Body of pancreas (tissue), 4 donors: ENCODE measurements at regions not wholly inside any gene's neighbourhood (a gene's known extent, or its start where the extent isn't known, plus 50 kb on each side); places are given as distances from the start of the nearest gene placed in this dataset.

Experiments
- ATAC-seq: fragments of 150-250 bp; one replicate; pipeline ENCODE4 v1.9.1; 2016
- DNase-seq, 4 donors: peaks; one replicate each; pipeline ENCODE4 v3.0.0-alpha.2; 2019
- H3K27ac ChIP-seq, 4 donors: fragments of 200-600 bp; sonication (generic); 1 replicate in 3 of 4; 2 replicates in 1 of 4; pipeline versions ENCODE4 v1.5.1 to v1.6.1; 2016 to 2019; ENCODE audit warnings: mild to moderate bottlenecking in 1 of 4, mixed read lengths in 1 of 4, moderate library complexity in 1 of 4
- H3K27me3 ChIP-seq, 2 donors: fragments of 200-600 bp; sonication (generic); one replicate each; pipeline ENCODE4 v1.6.0; 2016; ENCODE audit warnings: mild to moderate bottlenecking in 1 of 2
- H3K36me3 ChIP-seq, 2 donors: fragments of 200-600 bp; sonication (generic); replicated peaks in 1 of 2; 2 replicates each; pipeline ENCODE4 v1.5.1; 2016; ENCODE audit warnings: low read depth in 2 of 2; ENCODE audit not compliant: insufficient read depth in 1 of 2
- H3K4me1 ChIP-seq: fragments of 200-600 bp; sonication (generic); one replicate; pipeline ENCODE4 v1.6.0; 2016
- H3K4me3 ChIP-seq, 2 donors: fragments of 200-600 bp; sonication (generic); 1 replicate in 1 of 2; 2 replicates in 1 of 2; pipeline ENCODE4 v1.5.1; 2016 to 2019
- H3K9me3 ChIP-seq, 3 donors: fragments of 200-600 bp; sonication (generic); 1 replicate in 2 of 3; 2 replicates in 1 of 3; pipeline ENCODE4 v1.5.1; 2016
- POLR2A ChIP-seq, 3 donors: fragments of 450-650 bp; IDR thresholded peaks; one replicate each; pipeline ENCODE4 v1.6.1; 2016; ENCODE audit warnings: antibody characterized with exemption in 3 of 3, mild to moderate bottlenecking in 2 of 3
- WGBS, 2 donors: methylation state at CpG; one replicate each; pipeline ENCODE4 v1.1.5; 2017; 5-methylcytosine and 5-hydroxymethylcytosine counted together
- intact Hi-C: fragments of 100-400 bp; cut with DNase I; formaldehyde crosslinking; loops from one replicate; pipeline ENCODE4 v1.15.1; 2023
- TF ChIP-seq, protein P1 (sequence below), 7 experiments: fragments of 450-650 bp in 4 of 7; fragments of 200-600 bp in 3 of 7; sonication (generic) in 3 of 7; IDR thresholded peaks; one replicate each; pipeline ENCODE4 v1.5.1; 2016 to 2019; ENCODE audit warnings: antibody characterized with exemption in 7 of 7

DNA sequence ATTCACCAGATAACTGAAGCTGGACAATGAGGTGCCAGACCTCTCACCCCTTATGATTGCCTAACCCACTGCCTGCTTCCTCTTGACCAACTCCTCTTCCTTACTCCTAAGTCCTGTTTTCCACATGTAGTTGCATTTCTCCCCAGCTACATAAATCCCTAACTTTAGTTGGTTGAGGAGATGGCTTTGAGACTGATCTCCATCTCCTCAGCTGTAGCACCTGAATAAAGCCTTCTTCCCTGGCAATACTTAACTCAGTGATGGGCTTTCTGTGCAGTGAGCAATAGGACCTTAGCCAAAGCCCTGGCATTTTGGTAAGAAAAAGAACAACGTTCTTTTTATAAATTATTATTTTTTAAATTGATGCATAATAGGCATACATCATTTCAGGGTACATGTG lies 691.1 kb downstream of the MATN1 start:
- intact Hi-C loops, result no loop called here
- Histone ChIP-seq H3K27me3 (no peaks in the 10 kb centered on the region), H3K27ac (no peak overlapping the region), H3K4me1 (no peaks in the 10 kb centered on the region), H3K4me3 (no peak overlapping the region), H3K9me3 (no peaks in the 10 kb centered on the region), H3K36me3 (no peaks in the 10 kb centered on the region)
- TF ChIP-seq POLR2A (IDR thresholded peaks at IDR 0.05), result no peak
- TF ChIP-seq, protein P1, sequence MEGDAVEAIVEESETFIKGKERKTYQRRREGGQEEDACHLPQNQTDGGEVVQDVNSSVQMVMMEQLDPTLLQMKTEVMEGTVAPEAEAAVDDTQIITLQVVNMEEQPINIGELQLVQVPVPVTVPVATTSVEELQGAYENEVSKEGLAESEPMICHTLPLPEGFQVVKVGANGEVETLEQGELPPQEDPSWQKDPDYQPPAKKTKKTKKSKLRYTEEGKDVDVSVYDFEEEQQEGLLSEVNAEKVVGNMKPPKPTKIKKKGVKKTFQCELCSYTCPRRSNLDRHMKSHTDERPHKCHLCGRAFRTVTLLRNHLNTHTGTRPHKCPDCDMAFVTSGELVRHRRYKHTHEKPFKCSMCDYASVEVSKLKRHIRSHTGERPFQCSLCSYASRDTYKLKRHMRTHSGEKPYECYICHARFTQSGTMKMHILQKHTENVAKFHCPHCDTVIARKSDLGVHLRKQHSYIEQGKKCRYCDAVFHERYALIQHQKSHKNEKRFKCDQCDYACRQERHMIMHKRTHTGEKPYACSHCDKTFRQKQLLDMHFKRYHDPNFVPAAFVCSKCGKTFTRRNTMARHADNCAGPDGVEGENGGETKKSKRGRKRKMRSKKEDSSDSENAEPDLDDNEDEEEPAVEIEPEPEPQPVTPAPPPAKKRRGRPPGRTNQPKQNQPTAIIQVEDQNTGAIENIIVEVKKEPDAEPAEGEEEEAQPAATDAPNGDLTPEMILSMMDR (IDR thresholded peaks at IDR 0.05), result no peak
- ATAC-seq (no peak), DNase-seq (no peak)
- 54 to 65% methylated on average over 1 of the region's 1 CpG for WGBS, 2 donors

DNA sequence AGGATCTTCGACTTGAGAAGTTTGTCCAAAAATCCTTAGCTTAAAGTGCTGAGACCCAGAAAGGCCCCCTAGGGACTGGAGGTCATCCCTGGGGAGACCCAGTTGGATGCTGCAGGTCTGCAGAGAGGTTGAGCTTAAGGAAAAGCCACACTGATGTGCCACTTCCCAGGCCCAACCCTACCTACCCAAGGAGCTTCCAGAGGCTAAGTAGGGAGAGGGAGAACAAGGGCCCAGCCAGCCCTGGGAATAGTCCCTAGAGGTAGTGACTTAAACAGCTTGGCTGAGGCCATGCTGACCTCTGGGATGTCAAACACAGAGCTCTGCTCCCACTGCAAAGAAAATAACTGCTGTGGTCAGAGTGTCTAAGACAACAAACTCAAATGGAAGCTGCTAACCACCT lies 693.7 kb downstream of the MATN1 start:
- Histone ChIP-seq H3K36me3 (no peaks in the 10 kb centered on the region), H3K4me3 (no peak overlapping the region), H3K9me3 (no peaks in the 10 kb centered on the region), H3K27ac (no peak overlapping the region), H3K27me3 (no peaks in the 10 kb centered on the region), H3K4me1 (no peaks in the 10 kb centered on the region)
- TF ChIP-seq POLR2A (IDR thresholded peaks at IDR 0.05), result no peak
- TF ChIP-seq, protein P1 (IDR thresholded peaks at IDR 0.05), result no peak
- intact Hi-C loops, result no loop called here
- WGBS, 2 donors, result 22 to 28% methylated on average over 1 of the region's 1 CpG
- no peak for ATAC-seq
- DNase-seq, result no peak

DNA sequence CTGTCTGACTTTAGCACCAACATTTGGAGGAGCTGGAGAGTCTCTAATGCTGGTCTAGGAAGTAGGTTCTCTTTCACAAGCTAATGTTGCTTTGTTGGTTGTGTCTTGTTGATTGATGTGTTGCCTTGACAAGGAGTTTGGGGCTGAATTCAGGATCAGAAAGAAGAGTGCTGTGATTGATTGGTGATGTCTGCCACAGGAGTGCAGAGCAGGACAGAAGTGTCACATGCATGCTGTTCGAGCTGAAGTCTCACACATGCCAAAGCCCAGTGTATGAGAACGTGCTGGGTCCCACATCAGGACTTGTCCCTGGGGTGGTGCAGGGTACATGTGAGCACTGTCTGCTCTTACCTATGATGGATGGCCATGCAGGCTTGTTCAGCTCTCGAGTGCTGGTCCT lies 694.4 kb downstream of the MATN1 start:
- Histone ChIP-seq H3K4me3 (no peak overlapping the region), H3K4me1 (no peaks in the 10 kb centered on the region), H3K9me3 (no peaks in the 10 kb centered on the region), H3K27me3 (no peaks in the 10 kb centered on the region), H3K36me3 (no peaks in the 10 kb centered on the region), H3K27ac (no peak overlapping the region)
- WGBS, 2 donors, result 32 to 46% methylated on average over 3 of the region's 3 CpGs
- TF ChIP-seq, protein P1 (IDR thresholded peaks at IDR 0.05), result no peak
- intact Hi-C loops, result no loop called here
- DNase-seq, result no peak
- ATAC-seq, result no peak

DNA sequence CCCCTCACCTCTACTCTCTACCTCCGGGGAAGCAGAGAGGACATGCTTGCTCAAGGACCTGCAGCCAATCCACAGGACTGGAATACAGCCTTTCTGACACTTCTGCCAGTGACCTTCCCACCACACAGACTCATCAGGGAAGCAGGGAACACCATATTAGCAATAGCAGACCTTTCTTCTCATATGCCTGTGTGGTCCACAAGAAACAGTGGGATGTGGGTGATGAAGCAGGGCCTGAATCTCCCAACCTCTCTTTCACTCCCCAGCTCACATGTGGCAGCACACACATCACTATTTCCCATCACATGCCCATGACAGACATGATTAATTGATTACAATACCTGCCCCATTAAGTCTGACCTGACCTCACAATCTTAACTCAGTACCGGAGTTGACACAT lies 695.1 kb downstream of the MATN1 start:
- Histone ChIP-seq H3K27me3 (no peaks in the 10 kb centered on the region), H3K4me1 (no peaks in the 10 kb centered on the region), H3K36me3 (no peaks in the 10 kb centered on the region), H3K9me3 (no peaks in the 10 kb centered on the region), H3K4me3 (no peak overlapping the region), H3K27ac (no peak overlapping the region)
- WGBS, 2 donors, result 47 to 59% methylated on average over 2 of the region's 2 CpGs
- TF ChIP-seq POLR2A (IDR thresholded peaks at IDR 0.05), result no peak
- TF ChIP-seq, protein P1 (IDR thresholded peaks at IDR 0.05), result no peak
- DNase-seq, result no peak
- intact Hi-C loops, result no loop called here
- no peak for ATAC-seq

DNA sequence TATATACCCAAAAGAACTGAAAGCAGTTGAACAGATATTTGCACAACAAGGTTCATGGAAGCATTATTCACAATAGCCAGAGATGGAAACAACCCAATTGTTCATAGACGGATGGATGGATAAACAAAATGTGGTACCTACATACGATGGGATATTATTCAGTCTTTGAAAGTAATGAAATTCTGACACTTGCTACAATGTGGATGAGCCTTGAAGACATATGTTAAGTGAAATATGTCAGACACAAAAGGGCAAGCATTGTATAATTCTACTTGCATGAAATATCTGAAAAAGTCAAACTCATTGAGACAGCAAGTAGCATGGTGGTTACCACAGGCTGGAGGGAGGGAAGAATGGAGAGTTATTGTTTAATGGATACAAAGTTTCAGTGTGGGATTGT lies 696.1 kb downstream of the MATN1 start:
- WGBS, 2 donors, result 32 to 60% methylated on average over 2 of the region's 2 CpGs
- no peak for DNase-seq
- no peak overlapping the region for H3K4me3 ChIP-seq
- TF ChIP-seq POLR2A (IDR thresholded peaks at IDR 0.05), result no peak
- TF ChIP-seq, protein P1 (IDR thresholded peaks at IDR 0.05), result no peak
- H3K36me3 ChIP-seq, result no peaks in the 10 kb centered on the region
- H3K4me1 ChIP-seq, result no peaks in the 10 kb centered on the region
- H3K27ac ChIP-seq, result no peak overlapping the region
- intact Hi-C loops, result no loop called here
- peaks cover 0 to 4% (median 0%) of the 10 kb centered on the region in 3 donors for H3K9me3 ChIP-seq
- no peak for ATAC-seq
- no peaks in the 10 kb centered on the region for H3K27me3 ChIP-seq
